ENCODE measurements at regions not wholly inside any gene's neighbourhood (a gene's known extent, or its start where the extent isn't known, plus 50 kb on each side); places are given as distances from the start of the nearest gene placed in this dataset.

- TF ChIP-seq, protein P1, sequence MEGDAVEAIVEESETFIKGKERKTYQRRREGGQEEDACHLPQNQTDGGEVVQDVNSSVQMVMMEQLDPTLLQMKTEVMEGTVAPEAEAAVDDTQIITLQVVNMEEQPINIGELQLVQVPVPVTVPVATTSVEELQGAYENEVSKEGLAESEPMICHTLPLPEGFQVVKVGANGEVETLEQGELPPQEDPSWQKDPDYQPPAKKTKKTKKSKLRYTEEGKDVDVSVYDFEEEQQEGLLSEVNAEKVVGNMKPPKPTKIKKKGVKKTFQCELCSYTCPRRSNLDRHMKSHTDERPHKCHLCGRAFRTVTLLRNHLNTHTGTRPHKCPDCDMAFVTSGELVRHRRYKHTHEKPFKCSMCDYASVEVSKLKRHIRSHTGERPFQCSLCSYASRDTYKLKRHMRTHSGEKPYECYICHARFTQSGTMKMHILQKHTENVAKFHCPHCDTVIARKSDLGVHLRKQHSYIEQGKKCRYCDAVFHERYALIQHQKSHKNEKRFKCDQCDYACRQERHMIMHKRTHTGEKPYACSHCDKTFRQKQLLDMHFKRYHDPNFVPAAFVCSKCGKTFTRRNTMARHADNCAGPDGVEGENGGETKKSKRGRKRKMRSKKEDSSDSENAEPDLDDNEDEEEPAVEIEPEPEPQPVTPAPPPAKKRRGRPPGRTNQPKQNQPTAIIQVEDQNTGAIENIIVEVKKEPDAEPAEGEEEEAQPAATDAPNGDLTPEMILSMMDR (IDR thresholded peaks at IDR 0.05; ENCODE audit: insufficient read depth, low read length, poor library complexity, severe bottlenecking) = no peak
- no peak for TF ChIP-seq EZH2phosphoT487 (conservative IDR thresholded peaks at IDR 0.05; ENCODE audit: low read length)
Observed at GRCh38 chr20:60748086-60748485, 504.0 kb upstream of the CDH4 start.
